Activated CD4-positive, alpha-beta T cell treated with anti-CD3 and anti-CD28 coated beads, Interleukin-2, amount 50 U/mL, for 1 hour (primary cell): ENCODE measurements at regions not wholly inside any gene's neighbourhood (a gene's known extent, or its start where the extent isn't known, plus 50 kb on each side); places are given as distances from the start of the nearest gene placed in this dataset.

Experiments used
- DNase-seq: peaks from one replicate; pipeline ENCODE4 v3.0.0-alpha.2; 2020

DNA sequence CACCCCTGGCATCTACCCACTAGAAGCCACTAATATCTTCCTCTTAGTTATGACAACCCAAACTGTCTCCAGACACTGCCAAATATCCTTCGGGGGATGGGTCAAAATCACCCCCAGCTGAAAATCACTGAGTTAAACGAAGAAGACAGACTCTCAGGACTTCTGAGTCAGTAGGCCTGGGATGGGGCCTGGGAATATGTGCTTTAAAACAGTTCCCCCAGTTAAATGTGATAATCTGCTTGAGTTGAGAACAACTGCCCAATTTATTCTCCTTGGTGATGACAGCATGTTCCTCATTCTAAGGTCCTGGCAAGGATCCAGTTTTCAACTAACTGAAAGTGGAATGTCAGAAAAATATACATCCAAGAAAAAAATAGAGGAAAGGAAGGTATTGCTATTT, 52.4 kb downstream of the CBLL2 start:
- DNase-seq, result no peak

DNA sequence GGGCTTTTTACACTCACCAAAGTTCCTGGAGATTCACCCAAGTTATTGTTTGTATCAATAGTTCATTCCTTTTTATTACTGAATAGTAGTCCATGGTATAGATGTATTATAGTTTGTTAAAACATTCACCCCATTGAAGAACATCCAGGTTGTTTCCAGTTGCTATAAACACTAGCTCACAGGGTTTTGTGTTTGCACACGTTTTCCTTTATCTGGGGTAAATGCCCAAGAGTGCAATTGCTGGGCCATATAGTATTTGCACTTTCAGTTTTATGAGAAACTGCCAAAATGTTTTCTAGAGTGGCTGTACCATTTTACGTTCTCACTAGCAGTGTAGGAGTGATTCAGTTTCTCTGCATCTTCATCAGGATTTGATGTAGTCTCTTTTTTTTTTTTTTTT, 57.1 kb downstream of the CBLL2 start:
- no peak for DNase-seq

DNA sequence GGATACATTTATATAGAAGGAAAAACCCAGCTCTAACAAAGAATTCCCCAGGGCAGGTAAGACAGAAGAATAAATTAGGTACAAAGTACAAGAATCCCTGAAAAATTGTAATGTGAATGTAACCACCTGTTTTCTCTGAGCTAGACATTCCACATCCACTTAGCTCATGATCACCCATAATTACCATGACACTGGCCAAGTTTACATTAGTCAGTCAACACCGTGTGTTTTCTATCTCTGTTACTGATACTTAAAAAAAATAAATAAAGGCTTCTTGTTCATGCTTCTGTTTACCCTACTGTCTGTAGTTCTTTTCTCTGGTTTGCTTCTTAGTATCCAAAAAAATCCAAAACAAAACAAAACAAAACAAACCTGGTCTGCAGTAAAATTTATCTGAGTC, 66.0 kb downstream of the CBLL2 start:
- no peak for DNase-seq

DNA sequence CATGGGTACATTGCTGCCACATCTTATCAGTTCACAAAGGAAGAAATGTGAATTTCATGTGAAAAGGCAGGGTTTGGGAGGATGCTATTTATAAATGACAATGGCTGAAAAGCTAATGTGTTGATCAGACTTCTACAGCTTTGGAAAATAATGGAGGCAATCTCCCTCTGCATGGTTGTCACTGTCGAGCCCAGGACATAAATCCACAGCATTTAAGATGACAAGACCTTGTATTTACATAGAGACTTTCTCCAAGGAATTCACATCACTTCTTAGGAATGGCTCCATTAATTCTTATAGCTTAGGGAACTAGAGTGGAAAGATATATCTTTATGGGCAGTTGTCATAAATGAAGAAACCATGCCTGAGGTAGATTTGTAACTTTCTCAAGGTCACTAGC, 66.7 kb downstream of the CBLL2 start:
- no peak for DNase-seq

DNA sequence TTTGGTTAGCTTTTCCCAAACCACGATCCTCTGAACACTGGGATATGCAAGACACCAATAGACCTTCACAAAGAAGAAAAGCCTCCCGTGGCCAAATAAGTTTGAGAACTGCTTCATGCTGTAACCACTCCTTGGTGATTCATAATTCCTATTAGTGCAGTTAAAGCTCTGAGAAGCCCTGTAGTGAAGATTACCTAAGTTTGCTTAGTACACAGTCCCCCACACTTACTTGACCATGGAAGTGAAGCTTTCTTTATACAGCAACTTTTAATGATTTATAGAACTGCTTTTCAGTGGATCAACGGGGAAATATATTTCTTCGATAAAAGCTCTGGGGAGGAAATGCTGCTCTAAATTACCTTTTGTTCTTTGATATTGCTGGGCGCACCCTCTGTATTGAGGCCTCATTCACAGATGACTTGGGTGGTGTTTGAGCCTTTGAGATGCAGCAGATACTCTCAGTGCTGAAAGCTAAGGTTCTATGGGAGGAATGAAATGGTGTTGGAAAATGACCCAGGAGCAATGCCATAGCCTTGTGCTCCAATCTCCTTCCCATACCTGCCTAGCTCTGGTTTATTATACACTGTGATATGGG, 67.4 kb downstream of the CBLL2 start:
- no peak for DNase-seq

DNA sequence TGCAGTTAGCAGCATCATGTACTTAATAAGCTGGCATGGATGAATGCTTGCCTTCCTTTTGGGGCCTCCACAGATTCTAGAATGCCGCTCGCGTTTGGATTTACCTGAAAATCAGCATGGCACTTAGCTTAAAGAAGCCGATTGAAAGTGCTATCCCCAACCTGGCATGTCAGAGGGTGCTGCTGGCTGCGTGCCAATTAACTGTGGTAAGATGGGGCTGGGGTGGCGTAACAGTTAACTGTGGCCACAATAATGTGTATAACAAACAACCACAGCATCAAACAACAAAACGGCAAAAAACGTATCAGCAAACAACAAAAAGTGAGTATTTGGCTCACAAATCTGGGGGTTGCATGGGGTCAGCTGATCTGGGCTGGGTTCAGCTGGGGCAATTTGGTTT, 70.5 kb downstream of the CBLL2 start:
- no peak for DNase-seq

DNA sequence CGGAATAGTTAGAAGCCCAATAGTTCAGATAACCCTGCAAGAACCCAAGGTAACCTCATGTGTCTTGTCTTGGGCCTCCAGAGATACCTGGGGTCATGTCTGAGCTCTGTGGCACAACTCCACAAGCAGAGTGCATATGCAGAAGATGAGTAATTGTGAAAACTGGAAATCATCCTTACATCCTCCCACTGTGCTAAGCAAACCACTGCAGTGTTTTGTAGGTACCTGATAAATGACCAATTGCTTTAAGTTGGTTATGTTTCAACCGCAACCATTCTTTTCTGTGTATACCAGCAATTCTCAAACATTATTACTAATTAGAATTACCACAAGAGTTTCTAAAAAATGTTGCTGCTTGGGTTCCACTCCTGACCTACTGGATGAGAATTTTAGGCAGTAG, 73.2 kb downstream of the CBLL2 start:
- DNase-seq, result no peak

DNA sequence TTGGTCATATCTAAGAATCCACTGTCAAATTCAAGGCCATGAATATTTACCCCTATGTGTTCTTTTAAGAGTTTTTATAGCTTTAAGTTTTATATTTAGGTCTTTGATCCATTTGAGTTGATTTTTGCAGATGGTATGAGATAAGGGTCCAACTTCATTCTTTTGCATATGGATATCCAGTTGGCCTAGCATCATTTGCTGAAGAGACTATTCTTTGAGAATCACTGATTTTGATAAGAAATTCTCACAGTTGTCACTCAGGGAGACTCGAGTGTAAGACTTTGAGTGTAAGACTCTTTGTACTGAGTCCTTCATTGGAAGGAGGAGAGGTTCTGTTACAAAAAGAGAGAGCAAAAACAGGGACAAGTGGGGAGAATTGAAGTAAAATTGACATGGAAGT, 74.8 kb downstream of the CBLL2 start:
- no peak for DNase-seq

DNA sequence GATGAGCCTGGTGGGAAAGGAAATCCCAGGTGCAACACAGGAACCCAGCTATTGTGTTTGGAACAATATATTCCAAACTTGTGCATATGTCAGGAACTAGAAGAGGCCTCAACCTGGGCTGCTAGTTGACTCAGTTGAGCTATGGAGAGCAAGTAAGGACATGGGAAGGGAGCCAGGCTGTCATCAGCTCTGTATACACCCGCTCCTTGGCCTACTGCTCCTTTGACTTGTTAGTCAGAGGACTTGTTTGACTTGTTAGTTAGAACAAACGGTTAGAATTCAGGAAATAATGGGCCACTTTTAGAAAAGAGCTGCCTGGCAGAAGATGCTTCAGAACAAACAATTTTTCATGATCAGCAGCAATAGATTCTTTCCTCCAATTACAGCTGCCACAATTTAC, 76.4 kb downstream of the CBLL2 start:
- DNase-seq, result no peak

DNA sequence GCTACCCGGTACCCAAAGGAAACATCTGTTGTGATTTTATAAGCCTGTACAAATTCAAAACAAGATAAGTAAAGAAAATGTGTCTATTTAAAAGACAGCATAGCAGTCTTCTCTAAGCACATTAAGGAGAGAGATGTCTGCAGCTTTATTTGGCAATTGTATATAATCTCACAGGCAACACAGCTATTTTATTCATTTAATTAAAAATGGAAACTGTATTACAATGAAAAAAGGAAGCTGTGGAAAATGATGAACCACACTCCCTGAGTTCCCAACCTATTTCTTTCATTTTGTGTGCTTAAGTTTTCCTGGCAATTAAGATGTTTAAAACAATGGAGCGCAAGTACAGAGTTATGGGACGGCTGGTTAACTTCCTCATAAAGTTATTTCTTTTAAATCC, 78.4 kb downstream of the CBLL2 start:
- no peak for DNase-seq

DNA sequence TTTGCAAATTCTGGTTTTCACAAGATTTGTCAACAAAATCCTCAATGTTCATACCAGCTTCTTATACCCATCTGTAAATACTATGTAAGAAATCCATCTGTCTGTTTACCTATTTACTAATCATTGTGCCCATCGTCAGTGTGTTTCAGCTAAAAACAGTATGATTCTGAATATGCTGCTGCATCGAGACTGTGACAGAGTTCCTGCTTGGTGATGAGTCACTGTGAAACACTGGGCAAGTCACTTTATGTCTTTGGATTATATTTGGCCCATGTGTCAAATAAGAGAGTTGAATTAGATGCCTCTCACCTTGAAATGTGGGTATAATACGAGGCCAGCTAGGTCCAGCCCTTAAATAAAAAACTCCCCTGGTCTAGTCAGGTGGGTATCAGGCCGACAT, 79.3 kb downstream of the CBLL2 start:
- DNase-seq, result no peak

DNA sequence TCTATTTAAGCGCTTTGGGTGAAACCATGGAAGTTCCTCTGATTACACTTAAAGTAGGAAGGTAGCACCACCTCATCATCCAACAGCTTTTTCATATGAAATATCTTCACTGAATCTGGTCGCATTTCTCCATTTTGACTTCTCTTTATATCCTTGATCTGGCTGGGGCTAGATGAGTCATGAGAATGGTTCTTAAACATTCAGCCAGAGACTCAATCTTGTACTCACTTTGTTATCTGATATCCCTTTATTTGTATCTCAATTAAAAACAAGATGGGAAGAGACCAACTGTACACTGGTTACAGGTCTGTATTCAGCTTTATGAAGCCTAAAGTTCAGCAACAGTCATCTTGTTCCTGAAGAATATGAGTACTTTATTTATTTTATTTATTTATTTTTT, 84.9 kb downstream of the CBLL2 start:
- no peak for DNase-seq

DNA sequence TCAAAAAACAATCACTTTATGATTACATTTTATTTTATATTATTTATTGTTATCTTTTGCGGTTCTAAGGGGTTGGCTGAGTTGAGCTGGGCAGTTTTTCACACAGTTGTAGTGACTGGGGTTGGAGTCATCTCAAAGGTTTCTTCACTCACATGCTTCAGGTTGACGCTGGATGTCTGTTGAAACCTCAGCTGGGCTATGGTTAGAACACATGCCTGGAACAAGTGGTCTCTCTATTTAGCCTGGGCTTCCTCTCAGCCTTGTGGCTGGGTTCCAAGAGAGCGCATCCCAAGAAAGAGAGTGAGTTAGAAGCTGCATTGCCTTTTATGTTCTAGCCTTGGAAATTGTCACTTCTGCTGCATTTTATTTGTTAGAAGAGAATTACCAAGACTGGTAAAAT, 87.4 kb downstream of the CBLL2 start:
- DNase-seq, result no peak

DNA sequence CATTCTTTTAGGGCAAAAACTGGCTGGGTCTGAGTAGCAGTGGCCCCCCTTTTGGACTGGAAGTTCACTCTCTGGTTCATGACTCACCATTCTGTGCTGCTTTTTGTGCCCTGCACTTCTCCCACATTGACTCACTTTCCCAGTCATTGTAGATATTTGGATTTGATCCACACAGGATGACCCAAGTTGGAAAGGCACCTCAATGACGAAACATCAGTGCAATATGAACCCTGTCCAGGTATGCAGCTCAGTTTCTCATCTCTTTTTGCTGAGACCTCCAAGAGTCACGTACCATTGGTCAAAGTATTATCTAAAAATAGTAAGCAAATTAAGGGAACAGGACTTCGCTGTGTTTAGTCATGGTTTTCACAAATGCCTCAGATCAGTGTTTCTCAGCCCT, 92.7 kb downstream of the CBLL2 start:
- DNase-seq, result no peak

DNA sequence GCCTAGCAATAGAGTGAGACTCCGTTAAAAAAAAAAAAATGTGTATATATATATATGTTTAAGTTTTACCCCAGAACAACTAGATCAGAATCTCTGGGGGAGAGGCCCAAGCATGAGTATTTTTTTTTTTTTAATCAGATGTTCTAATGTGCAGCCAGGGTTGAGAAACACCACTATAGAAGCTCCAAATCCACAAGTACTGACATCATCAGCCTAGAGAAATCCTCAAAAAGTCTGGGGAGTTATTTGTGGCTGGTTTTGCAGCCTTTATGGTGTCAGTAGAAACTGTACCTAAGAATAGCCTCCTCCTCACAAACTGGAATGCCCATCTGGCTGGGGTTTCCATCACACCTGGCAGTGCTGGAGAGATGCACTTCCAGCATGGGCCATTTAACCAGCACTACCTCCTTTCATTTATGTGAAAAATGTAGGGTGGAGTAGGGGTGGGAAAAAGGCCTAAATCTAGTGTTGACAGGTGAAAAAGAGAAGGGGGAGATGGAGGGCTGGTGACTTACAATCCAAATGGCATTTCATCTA, 93.5 kb downstream of the CBLL2 start:
- DNase-seq, result no peak

DNA sequence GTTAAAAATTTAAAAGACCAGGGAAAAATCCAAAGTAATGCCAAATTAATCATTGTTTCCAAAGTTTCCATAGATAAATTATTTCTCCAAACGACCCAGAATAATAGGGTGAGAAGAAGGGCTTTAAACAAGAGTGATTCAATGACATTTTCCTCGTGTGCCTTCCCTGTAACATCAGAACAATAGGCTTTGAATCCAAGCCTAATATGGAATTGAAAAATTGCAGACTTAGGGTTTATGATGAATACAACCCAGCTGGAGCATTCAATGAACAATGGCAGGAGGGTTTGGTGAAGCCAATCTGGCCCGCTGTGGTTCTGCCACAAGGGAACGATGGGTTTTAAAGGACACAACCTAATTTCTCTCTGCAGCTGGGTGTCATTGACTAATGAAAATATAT, 94.2 kb downstream of the CBLL2 start:
- no peak for DNase-seq

DNA sequence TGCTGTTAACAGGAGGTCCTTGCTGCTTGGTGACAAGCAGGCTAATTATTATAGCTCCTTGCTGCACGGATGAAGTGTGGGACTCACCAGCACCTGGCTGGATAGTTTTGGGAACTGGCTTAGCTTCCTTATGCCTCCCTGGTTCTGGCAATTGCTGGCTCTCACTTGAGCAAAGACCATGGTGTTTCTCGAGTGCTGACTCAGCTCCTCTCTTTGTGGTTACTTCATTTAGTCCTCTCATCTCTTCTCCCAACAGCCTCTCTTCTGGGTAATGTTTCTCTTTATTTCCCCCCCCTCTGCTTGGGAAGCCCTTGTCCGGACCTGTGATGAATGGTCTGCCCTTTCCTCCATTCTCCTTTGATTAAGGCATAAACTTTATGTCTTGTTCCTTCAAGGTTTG, 100.4 kb downstream of the CBLL2 start:
- no peak for DNase-seq

DNA sequence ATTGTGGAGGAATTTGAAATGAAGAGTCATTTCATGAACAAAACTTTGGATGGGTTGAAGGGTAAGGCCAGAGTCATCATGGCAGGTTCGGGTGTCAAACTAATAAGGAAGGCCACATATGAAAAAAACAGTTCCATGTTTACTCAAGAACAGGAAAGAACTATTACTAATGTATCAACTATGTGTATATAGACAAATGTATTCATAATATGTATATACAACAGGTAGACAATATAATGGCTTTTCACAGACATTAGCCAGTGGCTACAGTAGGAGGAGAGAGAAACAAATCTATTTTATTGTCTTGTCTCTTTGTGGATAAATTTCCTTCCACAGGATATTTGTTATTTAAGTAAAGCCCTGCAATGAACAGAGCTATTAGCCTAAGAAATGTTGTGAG, 101.1 kb downstream of the CBLL2 start:
- DNase-seq, result no peak

DNA sequence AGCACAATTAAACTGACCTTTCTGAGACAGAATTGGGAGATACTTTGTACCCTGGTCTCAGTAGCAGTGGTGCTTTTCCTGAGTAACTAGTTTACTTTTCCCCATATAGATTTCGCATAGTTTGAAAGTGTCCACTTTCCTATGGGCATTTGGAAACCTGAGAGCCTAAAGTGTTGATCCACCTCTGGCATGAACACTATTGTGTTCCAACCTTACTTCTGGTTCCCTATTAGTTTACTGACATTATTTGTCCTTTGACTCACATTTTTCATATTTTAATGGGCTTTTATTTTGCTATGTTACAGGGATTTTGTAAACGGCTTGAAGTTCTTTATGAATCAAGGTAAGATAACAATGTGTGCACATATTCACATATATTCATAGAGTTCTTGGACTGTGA, 103.7 kb downstream of the CBLL2 start:
- DNase-seq, result no peak

DNA sequence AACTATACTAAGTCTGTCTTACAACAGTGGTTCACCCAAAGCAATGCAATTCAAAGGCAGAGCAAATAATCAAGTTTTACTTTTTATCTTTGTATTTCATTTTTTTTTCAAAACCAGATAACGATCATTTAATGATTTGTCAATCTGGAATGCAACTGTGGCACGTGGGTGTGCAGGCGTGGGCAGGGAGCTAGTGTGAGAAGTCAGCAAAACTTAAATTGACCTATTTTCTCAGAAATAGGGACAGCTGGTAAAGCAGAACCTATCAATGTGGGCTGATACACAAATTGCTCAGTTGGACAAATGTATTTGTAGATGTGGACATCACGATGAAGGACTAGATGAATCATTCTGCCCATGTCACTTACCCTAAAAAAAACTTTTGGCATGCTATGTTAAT, 105.6 kb downstream of the CBLL2 start:
- no peak for DNase-seq

DNA sequence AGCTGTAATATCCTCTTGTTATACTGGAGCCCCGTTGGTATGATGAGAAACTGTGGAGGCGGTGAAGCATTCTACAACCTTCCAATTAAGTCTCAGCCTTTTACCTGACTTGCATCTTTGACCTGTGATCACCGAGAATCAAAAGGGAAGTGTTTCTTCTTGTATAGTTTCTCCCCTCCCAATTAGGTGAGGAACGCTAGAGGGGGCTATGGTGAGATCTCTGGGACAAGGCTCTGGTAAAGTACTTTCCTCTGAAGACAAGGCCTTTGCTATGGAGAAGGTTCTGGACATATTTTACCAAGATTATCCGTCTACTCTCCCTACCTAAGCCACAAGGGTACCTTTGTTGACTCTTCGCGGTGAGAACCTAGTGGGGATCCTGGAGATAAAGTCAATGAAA, 111.3 kb downstream of the CBLL2 start:
- DNase-seq, result no peak

DNA sequence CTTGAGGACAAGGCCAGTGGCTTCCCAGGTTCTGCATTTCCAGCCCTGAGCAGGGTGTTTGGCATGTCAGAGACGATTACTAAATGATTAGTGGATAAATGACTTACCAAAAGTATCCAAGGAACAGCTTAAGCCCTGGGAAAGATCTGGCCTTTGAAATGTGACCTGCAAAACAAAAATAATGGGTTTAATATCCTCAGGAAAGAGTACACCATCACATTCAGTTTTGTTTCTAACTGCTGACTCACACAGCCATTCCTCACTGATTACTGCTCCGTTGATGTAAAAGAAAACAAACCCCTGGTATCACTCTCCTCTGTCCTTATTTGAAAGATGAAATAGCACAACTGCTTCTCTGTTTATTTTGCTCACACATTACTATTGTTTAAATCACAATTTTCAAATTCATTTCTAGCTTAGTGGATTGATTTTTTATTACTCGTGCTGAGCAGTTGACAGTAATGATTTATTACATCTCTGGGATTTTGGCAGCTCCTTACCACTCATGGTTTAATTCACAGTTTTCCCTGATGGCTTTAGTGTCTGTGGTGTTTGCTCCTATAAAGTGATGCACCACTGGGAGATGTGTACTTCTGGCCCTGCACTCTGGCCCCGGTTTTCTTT, 117.0 kb downstream of the CBLL2 start:
- no peak for DNase-seq

DNA sequence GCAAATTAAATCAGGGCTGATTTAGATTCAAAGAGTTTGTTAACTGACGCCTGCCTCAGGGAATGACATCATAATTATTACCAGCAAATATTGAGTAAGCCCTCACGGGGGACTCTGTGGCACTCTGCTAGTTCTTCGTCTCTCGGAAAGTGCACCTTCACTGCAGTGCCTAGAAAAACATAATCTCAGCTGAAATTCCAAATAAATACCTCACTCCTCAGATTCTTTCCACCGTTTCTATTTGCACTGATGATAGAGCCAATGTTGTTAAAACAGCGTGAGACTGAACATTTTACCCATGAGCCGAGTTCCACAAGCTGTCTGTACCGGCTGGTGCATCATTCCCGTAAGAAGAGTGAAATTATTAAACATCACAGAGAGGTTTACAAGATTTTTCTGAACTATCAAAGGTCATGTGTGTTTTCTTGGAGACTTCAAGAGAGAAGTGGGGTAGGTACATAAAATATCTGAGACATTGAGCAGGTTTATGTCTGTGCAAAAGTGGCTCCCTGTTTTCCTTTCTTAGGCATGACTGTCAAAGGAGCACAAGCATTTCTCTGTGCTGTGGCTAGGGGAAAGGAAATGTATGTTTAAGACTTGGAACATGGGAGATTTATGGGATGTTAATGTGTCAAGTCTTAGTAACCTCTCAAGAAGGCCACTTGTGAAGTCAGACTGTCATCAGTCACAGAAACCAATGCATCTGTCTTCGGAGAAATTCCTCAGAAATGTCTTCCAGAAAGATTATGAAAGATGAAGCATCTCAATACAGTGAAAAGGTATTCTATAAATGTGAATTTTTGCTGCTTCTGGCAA, 119.6 kb downstream of the CBLL2 start:
- DNase-seq, result no peak

DNA sequence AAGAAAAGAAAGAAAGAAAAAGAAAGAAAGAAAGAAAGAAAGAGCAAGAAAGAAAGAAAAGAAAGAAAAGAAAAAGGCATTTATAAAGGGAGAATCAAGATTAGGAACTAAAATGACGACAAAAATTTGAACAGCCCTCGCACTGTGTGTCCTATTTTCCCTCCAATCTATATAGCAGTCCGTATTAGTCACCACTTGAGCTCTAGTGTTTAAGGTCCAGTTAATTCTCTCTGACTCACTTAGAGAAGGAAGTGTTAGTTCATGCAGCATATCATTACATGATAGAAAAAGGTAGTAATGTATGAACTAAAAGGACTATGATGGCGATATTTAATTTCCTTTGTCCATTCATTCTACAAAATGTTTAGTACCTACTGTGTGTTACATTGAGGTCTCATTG, 122.7 kb downstream of the CBLL2 start:
- DNase-seq, result no peak
